ENCODE measurements at regions not wholly inside any gene's neighbourhood (a gene's known extent, or its start where the extent isn't known, plus 50 kb on each side); places are given as distances from the start of the nearest gene placed in this dataset.

GRCh38 chr20:6921717-6922386, 154.4 kb downstream of the BMP2 start:
- no peak for TF ChIP-seq CTCF (IDR thresholded peaks at IDR 0.05)
- TF ChIP-seq POLR2A (IDR thresholded peaks at IDR 0.05): no peak
